ENCODE measurements at regions not wholly inside any gene's neighbourhood (a gene's known extent, or its start where the extent isn't known, plus 50 kb on each side); places are given as distances from the start of the nearest gene placed in this dataset.

GRCh38 chr10:128497660-128498377 lies 371.6 kb upstream of the MKI67 start:
- DNase-seq (ENCODE audit: low read depth): no peak

GRCh38 chr10:128498378-128498730 lies 372.1 kb upstream of the MKI67 start:
- no peak for DNase-seq (ENCODE audit: low read depth)

GRCh38 chr10:128498746-128499145 lies 372.5 kb upstream of the MKI67 start:
- DNase-seq (ENCODE audit: low read depth): no peak

- DNase-seq (ENCODE audit: low read depth): no peak
Observed at GRCh38 chr10:128499486-128499885, 373.3 kb upstream of the MKI67 start.

GRCh38 chr10:128499956-128500355 lies 373.7 kb upstream of the MKI67 start:
- DNase-seq (ENCODE audit: low read depth): no peak

- DNase-seq (ENCODE audit: low read depth): no peak
Observed at GRCh38 chr10:128500642-128501041, 374.4 kb upstream of the MKI67 start.

GRCh38 chr10:128505346-128505745 lies 379.1 kb upstream of the MKI67 start:
- no peak for DNase-seq (ENCODE audit: low read depth)

GRCh38 chr10:128506423-128506822 lies 380.2 kb upstream of the MKI67 start:
- DNase-seq (ENCODE audit: low read depth): no peak

- no peak for DNase-seq (ENCODE audit: low read depth)
Observed at GRCh38 chr10:128507066-128507465, 380.8 kb upstream of the MKI67 start.

- no peak for DNase-seq (ENCODE audit: low read depth)
Observed at GRCh38 chr10:128511284-128511683, 385.1 kb upstream of the MKI67 start.

- DNase-seq (ENCODE audit: low read depth): no peak
Observed at GRCh38 chr10:128512767-128513166, 386.5 kb upstream of the MKI67 start.

GRCh38 chr10:128514536-128514935 lies 388.3 kb upstream of the MKI67 start:
- DNase-seq (ENCODE audit: low read depth): no peak

- DNase-seq (ENCODE audit: low read depth): no peak
Observed at GRCh38 chr10:128516180-128516579, 390.0 kb upstream of the MKI67 start.

- no peak for DNase-seq (ENCODE audit: low read depth)
Observed at GRCh38 chr10:128517167-128517566, 390.9 kb upstream of the MKI67 start.

GRCh38 chr10:128518000-128518399 lies 391.8 kb upstream of the MKI67 start:
- no peak for DNase-seq (ENCODE audit: low read depth)

GRCh38 chr10:128519581-128519980 lies 393.4 kb upstream of the MKI67 start:
- DNase-seq (ENCODE audit: low read depth): no peak

- DNase-seq (ENCODE audit: low read depth): no peak
Observed at GRCh38 chr10:128520211-128520815, 394.1 kb upstream of the MKI67 start.

GRCh38 chr10:128522551-128523308 lies 396.5 kb upstream of the MKI67 start:
- DNase-seq (ENCODE audit: low read depth): no peak

GRCh38 chr10:128525444-128525843 lies 399.2 kb upstream of the MKI67 start:
- no peak for DNase-seq (ENCODE audit: low read depth)

GRCh38 chr10:128525936-128526335 lies 399.7 kb upstream of the MKI67 start:
- DNase-seq (ENCODE audit: low read depth): no peak

GRCh38 chr10:128526791-128527375 lies 400.7 kb upstream of the MKI67 start:
- DNase-seq (ENCODE audit: low read depth): no peak

- no peak for DNase-seq (ENCODE audit: low read depth)
Observed at GRCh38 chr10:128527711-128528110, 401.5 kb upstream of the MKI67 start.

- DNase-seq (ENCODE audit: low read depth): no peak
Observed at GRCh38 chr10:128528167-128528566, 401.9 kb upstream of the MKI67 start.

Data from stromal cell of bone marrow (primary cell).